H1 (cell line): ENCODE measurements at regions not wholly inside any gene's neighbourhood (a gene's known extent, or its start where the extent isn't known, plus 50 kb on each side); places are given as distances from the start of the nearest gene placed in this dataset.
A peak's percentile ranks its signal among the peaks of the same experiment; 100 is the strongest.

Experiments
- CTCF ChIA-PET: fragments of 300-600 bp; sonication (Branson Sonifier 250); formaldehyde crosslinking; loops from one replicate; lab custom pipeline; 2021; ENCODE audit not compliant: partially characterized antibody; lab: Charles Lee
- POLR2A ChIA-PET: fragments of 300-600 bp; sonication (Branson Sonifier 250); formaldehyde crosslinking; loops from one replicate; lab custom pipeline; 2021; ENCODE audit warnings: inconsistent platforms; ENCODE audit not compliant: partially characterized antibody; lab: Charles Lee
- DNase-seq, 2 experiments: peaks; one replicate each; pipeline versions ENCODE4 v3.0.0 to v3.0.0-alpha.2; 2010 to 2022; ENCODE audit warnings: low spot score in 2 of 2, low read depth in 1 of 2, mixed read lengths in 1 of 2
- FAIRE-seq: peaks from 2 replicates; lab custom pipeline; 2011; peaks lifted over from hg19 to GRCh38; lab: Jason Lieb, UNC
- H2AFZ ChIP-seq: 2 replicates; pipeline ENCODE4 v1.8.1; 2012; ENCODE audit warnings: low read length, inconsistent platforms
- H2AK5ac ChIP-seq: 2 replicates; pipeline ENCODE4 v1.6.1; 2013; ENCODE audit warnings: low read depth, low read length
- H2BK120ac ChIP-seq: replicated peaks from 2 replicates; pipeline ENCODE3; 2013; ENCODE audit warnings: low read depth, low read length, inconsistent platforms
- H2BK12ac ChIP-seq: 2 replicates; pipeline ENCODE4 v1.6.1; 2013; ENCODE audit warnings: low read depth, low read length
- H2BK15ac ChIP-seq: 2 replicates; pipeline ENCODE4 v1.6.1; 2013; ENCODE audit warnings: low read length
- H2BK20ac ChIP-seq: 2 replicates; pipeline ENCODE4 v1.6.1; 2013; ENCODE audit warnings: low read length
- H2BK5ac ChIP-seq: 2 replicates; pipeline ENCODE4 v1.6.1; 2013; ENCODE audit warnings: low read depth, low read length
- H3K14ac ChIP-seq: 2 replicates; pipeline ENCODE4 v1.6.1; 2013; ENCODE audit warnings: inconsistent platforms; ENCODE audit not compliant: insufficient read length
- H3K18ac ChIP-seq: 2 replicates; pipeline ENCODE4 v1.6.1; 2013; ENCODE audit warnings: low read length; ENCODE audit errors: extremely low read depth
- H3K23ac ChIP-seq: 2 replicates; pipeline ENCODE4 v1.6.1; 2013; ENCODE audit warnings: inconsistent platforms; ENCODE audit not compliant: insufficient read length
- H3K23me2 ChIP-seq: 2 replicates; pipeline ENCODE4 v1.6.1; 2013; ENCODE audit warnings: low read depth, low read length
- H3K27ac ChIP-seq: 2 replicates; pipeline ENCODE4 v1.6.1; 2011; ENCODE audit warnings: low read depth, low read length, inconsistent platforms
- H3K27me3 ChIP-seq, 4 experiments: replicated peaks in 1 of 4; 1 replicate in 1 of 4; 2 replicates in 3 of 4; pipeline versions ENCODE4 v1.6.1 to v1.8.1; 2011 to 2013; ENCODE audit warnings: low read length in 3 of 4, mild to moderate bottlenecking in 3 of 4, inconsistent platforms in 2 of 4, mixed read lengths in 2 of 4, moderate library complexity in 1 of 4; ENCODE audit not compliant: control insufficient read depth in 3 of 4, insufficient read depth in 3 of 4; ENCODE audit errors: extremely low read depth in 1 of 4
- H3K36me3 ChIP-seq, 4 experiments: 2 replicates each; pipeline versions ENCODE4 v1.6.1 to v1.8.1; 2011 to 2013; ENCODE audit warnings: mild to moderate bottlenecking in 4 of 4, low read length in 3 of 4, moderate library complexity in 2 of 4, control low read depth in 1 of 4, inconsistent platforms in 1 of 4; ENCODE audit not compliant: insufficient read depth in 4 of 4, control insufficient read depth in 2 of 4
- H3K4ac ChIP-seq: replicated peaks from 2 replicates; pipeline ENCODE3; 2013; ENCODE audit warnings: low read length, low read depth, mixed read lengths, inconsistent platforms; ENCODE audit not compliant: insufficient read length
- H3K4me1 ChIP-seq, 4 experiments: replicated peaks in 1 of 4; 1 replicate in 1 of 4; 2 replicates in 3 of 4; pipeline versions ENCODE4 v1.6.1 to v1.8.1; 2011 to 2013; ENCODE audit warnings: low read length in 3 of 4, inconsistent platforms in 2 of 4, mixed read lengths in 1 of 4; ENCODE audit not compliant: insufficient read depth in 4 of 4, control insufficient read depth in 3 of 4
- H3K4me2 ChIP-seq, 2 experiments: 2 replicates each; pipeline versions ENCODE4 v1.6.1 to v1.8.1; 2011 to 2013; ENCODE audit warnings: low read depth in 2 of 2, low read length in 2 of 2, control low read depth in 1 of 2, inconsistent platforms in 1 of 2, mild to moderate bottlenecking in 1 of 2; ENCODE audit not compliant: insufficient read depth in 1 of 2
- H3K4me3 ChIP-seq, 4 experiments: fragments of 200-600, 300-600 bp in 1 of 4; sonication (generic), shearing (Covaris generic), sonication (Bioruptor Twin) in 1 of 4; 2 replicates each; pipeline versions ENCODE4 v1.5.1 to v1.8.1; 2011 to 2016; ENCODE audit warnings: low read length in 4 of 4, low read depth in 3 of 4, control low read depth in 2 of 4, inconsistent platforms in 2 of 4, mild to moderate bottlenecking in 2 of 4, mixed read lengths in 1 of 4, moderate library complexity in 1 of 4; ENCODE audit not compliant: insufficient read depth in 2 of 4; ENCODE audit errors: extremely low read depth in 1 of 4
- H3K56ac ChIP-seq: replicated peaks from 2 replicates; pipeline ENCODE3; 2013; ENCODE audit warnings: low read depth, mild to moderate bottlenecking, mixed read lengths, low read length, inconsistent platforms; ENCODE audit not compliant: insufficient read length
- H3K79me1 ChIP-seq: 2 replicates; pipeline ENCODE4 v1.6.1; 2013; ENCODE audit warnings: low read depth, low read length, control low read depth
- H3K79me2 ChIP-seq, 2 experiments: 2 replicates each; pipeline versions ENCODE4 v1.6.1 to v1.8.1; 2012 to 2013; ENCODE audit warnings: low read length in 2 of 2, mild to moderate bottlenecking in 2 of 2, inconsistent platforms in 1 of 2; ENCODE audit not compliant: insufficient read depth in 2 of 2, control insufficient read depth in 1 of 2
- H3K9ac ChIP-seq, 4 experiments: replicated peaks in 1 of 4; 1 replicate in 1 of 4; 2 replicates in 3 of 4; pipeline versions ENCODE4 v1.6.1 to v1.8.1; 2011 to 2013; ENCODE audit warnings: low read depth in 3 of 4, low read length in 3 of 4, control low read depth in 2 of 4, mild to moderate bottlenecking in 2 of 4, moderate library complexity in 2 of 4, inconsistent platforms in 1 of 4; ENCODE audit errors: extremely low read depth in 1 of 4
- H3K9me3 ChIP-seq, 2 experiments: 2 replicates each; pipeline versions ENCODE4 v1.6.1 to v1.8.1; 2012 to 2013; ENCODE audit warnings: mild to moderate bottlenecking in 2 of 2, moderate library complexity in 2 of 2, control low read depth in 1 of 2, inconsistent platforms in 1 of 2, low read depth in 1 of 2, low read length in 1 of 2, mixed read lengths in 1 of 2; ENCODE audit not compliant: insufficient read depth in 2 of 2
- H4K20me1 ChIP-seq, 2 experiments: replicated peaks in 1 of 2; 2 replicates each; pipeline versions ENCODE3 to v1.8.1; 2011 to 2013; ENCODE audit warnings: inconsistent platforms in 2 of 2, low read length in 2 of 2, mild to moderate bottlenecking in 1 of 2; ENCODE audit not compliant: insufficient read depth in 2 of 2, control insufficient read depth in 1 of 2
- H4K5ac ChIP-seq: 2 replicates; pipeline ENCODE4 v1.6.1; 2013; ENCODE audit warnings: low read length, low read depth, mixed read lengths, inconsistent platforms; ENCODE audit not compliant: insufficient read length
- H4K8ac ChIP-seq: 2 replicates; pipeline ENCODE4 v1.8.0; 2013; ENCODE audit warnings: mild to moderate bottlenecking, moderate library complexity, low read length, inconsistent platforms; ENCODE audit not compliant: insufficient read depth; ENCODE audit errors: extremely low read depth
- H4K91ac ChIP-seq: replicated peaks from 2 replicates; pipeline ENCODE3; 2013; ENCODE audit warnings: low read length, mixed read lengths, inconsistent platforms; ENCODE audit not compliant: insufficient read length
- CBX8 ChIP-seq: fragments of 300-800, 300-1000 bp; sonication (generic); IDR thresholded peaks from 2 replicates; pipeline ENCODE4 v1.7.1; 2016; ENCODE audit warnings: low read depth, low read length, borderline replicate concordance
- FOSL1 ChIP-seq: IDR thresholded peaks from 2 replicates; pipeline ENCODE4 v1.6.1; 2011; ENCODE audit warnings: mild to moderate bottlenecking, low read depth, low read length, moderate library complexity; ENCODE audit not compliant: insufficient read depth
- NRF1 ChIP-seq: IDR thresholded peaks from 2 replicates; pipeline ENCODE4 v1.6.1; 2011; ENCODE audit warnings: mild to moderate bottlenecking, low read depth, low read length, improper control_type of control experiment
- WGBS, 2 experiments: shearing (Covaris generic) in 1 of 2; methylation state at CpG; one replicate each; pipeline versions ENCODE4 v1.1.6 to v1.1.7; 2013 to 2015; ENCODE audit warnings: low lambda C conversion rate in 2 of 2, mixed read lengths in 2 of 2, inconsistent platforms in 1 of 2, low coverage in 1 of 2, missing lambda C conversion rate in 1 of 2; ENCODE audit not compliant: insufficient replicate concordance in 2 of 2, insufficient coverage in 1 of 2, insufficient read length in 1 of 2; ENCODE audit errors: extremely low coverage in 1 of 2, missing lambda C conversion rate in 1 of 2; 5-methylcytosine and 5-hydroxymethylcytosine counted together
- TF ChIP-seq, protein P1 (sequence below): IDR thresholded peaks from 2 replicates; pipeline ENCODE4 v1.6.1; 2012; ENCODE audit warnings: inconsistent platforms

DNA sequence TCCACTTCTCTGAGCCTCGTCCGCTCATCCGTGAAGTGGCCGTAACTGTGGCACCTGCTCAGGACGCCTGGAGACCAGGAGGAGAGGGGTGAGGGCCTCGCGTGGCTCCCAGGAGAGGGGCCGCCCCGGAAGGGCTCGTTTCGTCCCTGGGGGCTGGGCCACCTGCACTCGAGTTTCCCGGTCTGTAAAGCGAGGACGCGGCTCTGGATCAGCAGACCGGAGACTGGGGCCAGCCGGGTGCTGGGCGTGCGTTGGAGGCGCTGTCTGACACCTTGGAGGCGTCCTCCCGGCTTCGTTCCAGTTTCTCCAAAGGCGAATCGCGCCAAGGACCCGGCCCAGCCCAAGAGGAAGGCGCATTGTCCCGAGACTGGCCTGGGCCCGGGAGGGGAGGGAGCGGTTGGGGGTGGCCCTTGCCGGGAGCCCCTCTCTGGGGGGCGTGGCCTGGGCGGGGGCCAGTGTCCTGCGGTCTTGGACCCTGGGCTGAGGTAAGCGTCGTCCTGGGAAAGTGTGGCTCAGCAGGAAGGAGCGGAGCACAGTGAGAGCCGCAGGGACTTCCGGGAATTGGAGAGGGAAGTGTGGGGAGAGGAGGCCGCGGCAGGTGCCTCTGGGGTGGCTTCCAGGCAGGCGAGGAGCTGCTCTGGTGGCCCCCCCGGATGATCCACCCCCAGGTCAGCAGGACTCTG, 89.6 kb downstream of the FOXL3 start:
- H3K27ac ChIP-seq: no peak overlapping the region
- H3K4me2 ChIP-seq: peak overlapping the region; percentile 56 to 82
- H4K91ac ChIP-seq: peak overlapping the region; percentile 81
- no peak overlapping the region for H2BK120ac ChIP-seq
- no peak overlapping the region; the same call in 1 of the 2 replicates for H2BK5ac ChIP-seq
- no peaks in the 10 kb centered on the region for H3K36me3 ChIP-seq
- FAIRE-seq (no peak), DNase-seq (peak in 1 of 2 experiments; percentile 13)
- H2BK20ac ChIP-seq: no peak overlapping the region
- H3K4ac ChIP-seq: no peak overlapping the region
- peaks cover 0 to 26% (median 14%) of the 10 kb centered on the region in 4 experiments; a peak in 6 of 7 replicates for H3K4me1 ChIP-seq
- no peaks in the 10 kb centered on the region for H3K79me2 ChIP-seq
- H4K20me1 ChIP-seq: no peaks in the 10 kb centered on the region
- H2AFZ ChIP-seq: peak overlapping the region; percentile 83
- peak overlapping the region; percentile 5; the same call in 1 of the 2 replicates for H2BK15ac ChIP-seq
- 0 out of 2 replicates have a peak overlapping the region, but pooled peaks have one; percentile 30 for H2BK12ac ChIP-seq
- H2AK5ac ChIP-seq: no peak overlapping the region
- H4K8ac ChIP-seq: peak overlapping the region; percentile 45
- no peaks in the 10 kb centered on the region for H3K79me1 ChIP-seq
- H3K23me2 ChIP-seq: peaks cover 2% of the 10 kb centered on the region; the same call in 1 of the 2 replicates
- peak overlapping the region; percentile 19 for H3K18ac ChIP-seq
- no peak overlapping the region for H3K14ac ChIP-seq
- H3K4me3 ChIP-seq: peak overlapping the region; percentile 5 to 54 (median 42); a peak in 6 of 8 replicates
- no peak overlapping the region for H4K5ac ChIP-seq
- no peak overlapping the region for H3K56ac ChIP-seq
- CTCF ChIA-PET: interaction anchor here (0.8 kb wide), 1 partner anchor 14 kb away, joined by 3 read pairs; no protein-coding TSS in a partner anchor
- H3K23ac ChIP-seq: no peak overlapping the region
- 26% methylated on average over 32 of the region's 45 CpGs; no CpG with 5 or more reads in 1 of the 2 experiments for WGBS, 2 experiments
- H3K9ac ChIP-seq: no peak overlapping the region; a peak in 1 of 7 replicates
- H3K9me3 ChIP-seq: peaks cover 0 to 3% of the 10 kb centered on the region in 2 experiments; a peak in 1 of 4 replicates
- POLR2A ChIA-PET: interaction anchor here (1.4 kb wide), 1 partner anchor 136 kb away, joined by 4 read pairs; no protein-coding TSS in a partner anchor
- H3K27me3 ChIP-seq: peaks cover 0 to 8% (median 5%) of the 10 kb centered on the region in 4 experiments; a peak in 4 of 7 replicates
- TF ChIP-seq, protein P1, sequence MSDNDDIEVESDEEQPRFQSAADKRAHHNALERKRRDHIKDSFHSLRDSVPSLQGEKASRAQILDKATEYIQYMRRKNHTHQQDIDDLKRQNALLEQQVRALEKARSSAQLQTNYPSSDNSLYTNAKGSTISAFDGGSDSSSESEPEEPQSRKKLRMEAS: peak; percentile 61
- TF ChIP-seq CBX8 (no peak), FOSL1 (no peak), NRF1 (no peak)
